GM12878 (cell line): ENCODE measurements at regions not wholly inside any gene's neighbourhood (a gene's known extent, or its start where the extent isn't known, plus 50 kb on each side); places are given as distances from the start of the nearest gene placed in this dataset.

ENCODE experiments used
- ATAC-seq: fragments of 200-7000 bp; cut with Tn5 transposase; 3 replicates; pipeline ENCODE4 v1.9.1; 2020; ENCODE audit warnings: mild to moderate bottlenecking, moderate library complexity
- BruUV-seq: library from RNA; stranded (reverse); fragments of 400-500 nt; replicated peaks from 2 replicates; lab custom pipeline; 2021; lab: Mats Ljungman, UMichigan
- CTCF ChIA-PET: fragments of 300-600 bp; sonication (Branson Sonifier 250); formaldehyde crosslinking; extraction: SDS; loops from one replicate; lab custom pipeline; 2021; ENCODE audit warnings: inconsistent platforms; lab: Yijun Ruan, JAX
- POLR2A ChIA-PET: fragments of 350-600 bp; formaldehyde crosslinking; extraction: SDS; loops from one replicate; lab custom pipeline; 2021; ENCODE audit warnings: inconsistent platforms; lab: Charles Lee
- RAD21 ChIA-PET: fragments of 300-600 bp; sonication (Branson Sonifier 250); formaldehyde crosslinking; loops from one replicate; lab custom pipeline; 2023; ENCODE audit warnings: antibody characterized with exemption; ENCODE audit not compliant: unreplicated experiment; lab: Charles Lee
- SMC1A ChIA-PET: fragments of 300-600 bp; sonication (Branson Sonifier 250); formaldehyde crosslinking; loops from one replicate; lab custom pipeline; 2023; ENCODE audit not compliant: unreplicated experiment, uncharacterized antibody; lab: Charles Lee
- DNase-seq: peaks from one replicate; pipeline ENCODE4 v3.0.0-alpha.2; 2011; ENCODE audit warnings: low read depth, low spot score
- FAIRE-seq: peaks from 3 replicates; lab custom pipeline; 2011; peaks lifted over from hg19 to GRCh38; lab: Jason Lieb, UNC
- H2AFZ ChIP-seq: 2 replicates; pipeline ENCODE4 v1.6.0; 2011; ENCODE audit warnings: low read depth, low read length, control low read depth; ENCODE audit not compliant: control insufficient read depth
- H3K27ac ChIP-seq: 2 replicates; pipeline ENCODE4 v1.5.1; 2011; ENCODE audit warnings: control low read depth; ENCODE audit not compliant: control insufficient read depth, insufficient read depth
- H3K27me3 ChIP-seq, 2 experiments: replicated peaks in 1 of 2; 2 replicates each; pipeline versions ENCODE4 v1.6.0 to v1.6.1; 2011; ENCODE audit warnings: low read length in 1 of 2; ENCODE audit not compliant: control insufficient read depth in 2 of 2, insufficient read depth in 2 of 2
- H3K36me3 ChIP-seq, 2 experiments: 2 replicates each; pipeline ENCODE4 v1.5.1; 2011; ENCODE audit warnings: low read length in 1 of 2; ENCODE audit not compliant: control insufficient read depth in 2 of 2, insufficient read depth in 2 of 2
- H3K4me1 ChIP-seq: 2 replicates; pipeline ENCODE4 v1.6.1; 2011; ENCODE audit warnings: mild to moderate bottlenecking, low read length, moderate library complexity, mixed read lengths; ENCODE audit not compliant: control insufficient read depth, insufficient read depth
- H3K4me2 ChIP-seq: 2 replicates; pipeline ENCODE4 v1.6.0; 2011; ENCODE audit warnings: control low read depth; ENCODE audit not compliant: control insufficient read depth, insufficient read depth
- H3K4me3 ChIP-seq: fragments of 200-600 bp; sonication (generic); 2 replicates; pipeline ENCODE4 v1.5.1; 2016
- H3K79me2 ChIP-seq: 2 replicates; pipeline ENCODE4 v1.6.0; 2011; ENCODE audit warnings: low read length; ENCODE audit not compliant: control insufficient read depth, insufficient read depth
- H3K9ac ChIP-seq: 2 replicates; pipeline ENCODE4 v1.8.0; 2011; ENCODE audit warnings: low read length, control low read depth, mixed read lengths; ENCODE audit not compliant: control insufficient read depth, insufficient read depth
- H3K9me3 ChIP-seq: replicated peaks from 3 replicates; pipeline ENCODE4 v1.5.1; 2011; ENCODE audit warnings: mild to moderate bottlenecking, low read length; ENCODE audit not compliant: control insufficient read depth, insufficient read depth
- H4K20me1 ChIP-seq: 2 replicates; pipeline ENCODE4 v1.6.0; 2011; ENCODE audit not compliant: control insufficient read depth, insufficient read depth
- ASH2L ChIP-seq: fragments of 300-600, 200-600 bp; sonication (generic); IDR thresholded peaks from 2 replicates; pipeline ENCODE4 v1.6.1; 2017; ENCODE audit warnings: low read depth, mild to moderate bottlenecking, borderline replicate concordance
- BHLHE40 ChIP-seq, 2 experiments: fragments of 450-650 bp in 1 of 2; IDR thresholded peaks; 2 replicates each; pipeline ENCODE4 v1.6.1; 2011 to 2017; ENCODE audit warnings: low read depth in 2 of 2, borderline replicate concordance in 1 of 2, improper control_type of control experiment in 1 of 2, low read length in 1 of 2, mild to moderate bottlenecking in 1 of 2
- GABPA ChIP-seq: IDR thresholded peaks from 2 replicates; pipeline ENCODE4 v1.6.1; 2014; ENCODE audit warnings: antibody characterized with exemption, low read depth, mild to moderate bottlenecking, inconsistent platforms
- GATAD2B ChIP-seq: fragments of 450-650 bp; conservative IDR thresholded peaks from 2 replicates; pipeline ENCODE4 v1.6.1; 2017; ENCODE audit warnings: low read depth, mild to moderate bottlenecking, moderate library complexity
- HDAC2 ChIP-seq: fragments of 200-600 bp; sonication (generic); IDR thresholded peaks from 2 replicates; pipeline ENCODE4 v1.6.1; 2017
- IKZF2 ChIP-seq, 2 experiments: fragments of 450-650 bp; IDR thresholded peaks; 2 replicates each; pipeline ENCODE4 v1.6.1; 2017; ENCODE audit warnings: mild to moderate bottlenecking in 2 of 2, moderate library complexity in 2 of 2
- MEF2B ChIP-seq: fragments of 450-650 bp; IDR thresholded peaks from 2 replicates; pipeline ENCODE4 v1.6.1; 2018; ENCODE audit warnings: mild to moderate bottlenecking, moderate library complexity; ENCODE audit not compliant: partially characterized antibody, poor library complexity, severe bottlenecking
- MTA3 ChIP-seq: IDR thresholded peaks from 2 replicates; pipeline ENCODE4 v1.6.1; 2012; ENCODE audit warnings: low read length, inconsistent platforms, borderline replicate concordance
- SIN3A ChIP-seq: IDR thresholded peaks from 2 replicates; pipeline ENCODE4 v1.6.1; 2012; ENCODE audit warnings: low read depth, low read length, improper control_type of control experiment
- SRF ChIP-seq, 2 experiments: IDR thresholded peaks; 2 replicates each; pipeline ENCODE4 v1.6.1; 2011; ENCODE audit warnings: low read depth in 2 of 2, low read length in 2 of 2, mild to moderate bottlenecking in 1 of 2, moderate library complexity in 1 of 2
- WRNIP1 ChIP-seq: IDR thresholded peaks from 2 replicates; pipeline ENCODE4 v1.6.1; 2011; ENCODE audit warnings: low read depth, low read length, improper control_type of control experiment, borderline replicate concordance
- WGBS: methylation state at CpG from one replicate; pipeline ENCODE4 v1.1.6; 2016; ENCODE audit warnings: low lambda C conversion rate; ENCODE audit not compliant: insufficient replicate concordance, insufficient coverage; ENCODE audit errors: missing lambda C conversion rate; 5-methylcytosine and 5-hydroxymethylcytosine counted together
- in situ Hi-C: fragments of 300-500 bp; cut with MboI; formaldehyde crosslinking; loops from 9 replicates; pipeline ENCODE4 v1.14.3; 2018; ENCODE audit warnings: mixed read lengths
- intact Hi-C: fragments of 100-400 bp; cut with micrococcal nuclease; formaldehyde crosslinking; loops from one replicate; pipeline ENCODE4 v1.14.2; 2022; ENCODE audit not compliant: unreplicated experiment
- TF ChIP-seq, protein P1 (sequence below): fragments of 150-350 bp; IDR thresholded peaks from 2 replicates; pipeline ENCODE4 v1.6.1; 2014; ENCODE audit warnings: mild to moderate bottlenecking, low read depth, low read length
- TF ChIP-seq, protein P2 (sequence below): IDR thresholded peaks from 2 replicates; pipeline ENCODE4 v1.6.1; 2012; ENCODE audit warnings: improper control_type of control experiment, low read depth, low read length; ENCODE audit not compliant: insufficient replicate concordance

DNA sequence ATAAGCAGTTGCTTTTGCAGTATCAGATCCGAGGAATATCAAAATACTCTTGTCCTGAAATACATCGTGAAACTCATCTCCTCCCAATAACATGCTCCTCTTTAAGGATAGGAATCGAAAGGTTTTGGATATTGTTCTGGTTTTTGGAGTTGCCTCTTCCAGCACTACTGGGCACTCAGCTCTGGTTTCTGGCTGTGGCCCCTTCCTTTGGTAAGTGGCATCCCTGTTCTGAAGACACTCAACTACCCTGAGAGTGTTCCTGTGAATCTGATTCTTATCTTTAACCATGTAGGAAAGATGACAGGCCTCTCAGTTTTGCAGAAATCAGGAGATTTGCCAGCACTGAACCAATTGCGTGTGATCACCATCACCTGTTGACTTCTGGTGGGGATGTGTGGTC, 327.5 kb upstream of the TBL1XR1 start:
- TF ChIP-seq BHLHE40 (IDR thresholded peaks at IDR 0.05; ENCODE audit: borderline replicate concordance in 1 of 2, low read depth in 2 of 2, low read length in 1 of 2) (no peak), IKZF2 (IDR thresholded peaks at IDR 0.05) (no peak), GABPA (no peak), GATAD2B (no peak), HDAC2 (no peak), SRF (IDR thresholded peaks at IDR 0.05; ENCODE audit: low read depth in 2 of 2, low read length in 2 of 2) (no peak), ASH2L (no peak), MTA3 (no peak), WRNIP1 (no peak), MEF2B (no peak), SIN3A (no peak)
- TF ChIP-seq, protein P1, sequence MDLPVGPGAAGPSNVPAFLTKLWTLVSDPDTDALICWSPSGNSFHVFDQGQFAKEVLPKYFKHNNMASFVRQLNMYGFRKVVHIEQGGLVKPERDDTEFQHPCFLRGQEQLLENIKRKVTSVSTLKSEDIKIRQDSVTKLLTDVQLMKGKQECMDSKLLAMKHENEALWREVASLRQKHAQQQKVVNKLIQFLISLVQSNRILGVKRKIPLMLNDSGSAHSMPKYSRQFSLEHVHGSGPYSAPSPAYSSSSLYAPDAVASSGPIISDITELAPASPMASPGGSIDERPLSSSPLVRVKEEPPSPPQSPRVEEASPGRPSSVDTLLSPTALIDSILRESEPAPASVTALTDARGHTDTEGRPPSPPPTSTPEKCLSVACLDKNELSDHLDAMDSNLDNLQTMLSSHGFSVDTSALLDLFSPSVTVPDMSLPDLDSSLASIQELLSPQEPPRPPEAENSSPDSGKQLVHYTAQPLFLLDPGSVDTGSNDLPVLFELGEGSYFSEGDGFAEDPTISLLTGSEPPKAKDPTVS = no peak
- TF ChIP-seq, protein P2, sequence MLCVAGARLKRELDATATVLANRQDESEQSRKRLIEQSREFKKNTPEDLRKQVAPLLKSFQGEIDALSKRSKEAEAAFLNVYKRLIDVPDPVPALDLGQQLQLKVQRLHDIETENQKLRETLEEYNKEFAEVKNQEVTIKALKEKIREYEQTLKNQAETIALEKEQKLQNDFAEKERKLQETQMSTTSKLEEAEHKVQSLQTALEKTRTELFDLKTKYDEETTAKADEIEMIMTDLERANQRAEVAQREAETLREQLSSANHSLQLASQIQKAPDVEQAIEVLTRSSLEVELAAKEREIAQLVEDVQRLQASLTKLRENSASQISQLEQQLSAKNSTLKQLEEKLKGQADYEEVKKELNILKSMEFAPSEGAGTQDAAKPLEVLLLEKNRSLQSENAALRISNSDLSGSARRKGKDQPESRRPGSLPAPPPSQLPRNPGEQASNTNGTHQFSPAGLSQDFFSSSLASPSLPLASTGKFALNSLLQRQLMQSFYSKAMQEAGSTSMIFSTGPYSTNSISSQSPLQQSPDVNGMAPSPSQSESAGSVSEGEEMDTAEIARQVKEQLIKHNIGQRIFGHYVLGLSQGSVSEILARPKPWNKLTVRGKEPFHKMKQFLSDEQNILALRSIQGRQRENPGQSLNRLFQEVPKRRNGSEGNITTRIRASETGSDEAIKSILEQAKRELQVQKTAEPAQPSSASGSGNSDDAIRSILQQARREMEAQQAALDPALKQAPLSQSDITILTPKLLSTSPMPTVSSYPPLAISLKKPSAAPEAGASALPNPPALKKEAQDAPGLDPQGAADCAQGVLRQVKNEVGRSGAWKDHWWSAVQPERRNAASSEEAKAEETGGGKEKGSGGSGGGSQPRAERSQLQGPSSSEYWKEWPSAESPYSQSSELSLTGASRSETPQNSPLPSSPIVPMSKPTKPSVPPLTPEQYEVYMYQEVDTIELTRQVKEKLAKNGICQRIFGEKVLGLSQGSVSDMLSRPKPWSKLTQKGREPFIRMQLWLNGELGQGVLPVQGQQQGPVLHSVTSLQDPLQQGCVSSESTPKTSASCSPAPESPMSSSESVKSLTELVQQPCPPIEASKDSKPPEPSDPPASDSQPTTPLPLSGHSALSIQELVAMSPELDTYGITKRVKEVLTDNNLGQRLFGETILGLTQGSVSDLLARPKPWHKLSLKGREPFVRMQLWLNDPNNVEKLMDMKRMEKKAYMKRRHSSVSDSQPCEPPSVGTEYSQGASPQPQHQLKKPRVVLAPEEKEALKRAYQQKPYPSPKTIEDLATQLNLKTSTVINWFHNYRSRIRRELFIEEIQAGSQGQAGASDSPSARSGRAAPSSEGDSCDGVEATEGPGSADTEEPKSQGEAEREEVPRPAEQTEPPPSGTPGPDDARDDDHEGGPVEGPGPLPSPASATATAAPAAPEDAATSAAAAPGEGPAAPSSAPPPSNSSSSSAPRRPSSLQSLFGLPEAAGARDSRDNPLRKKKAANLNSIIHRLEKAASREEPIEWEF = no peak
- TF ChIP-seq, all 136 proteins: peak for 0
- 42% methylated on average over 4 of the region's 4 CpGs for WGBS
- SMC1A ChIA-PET = no interaction called here
- POLR2A ChIA-PET = no interaction called here
- Histone ChIP-seq H3K36me3 (no peaks in the 10 kb centered on the region), H3K4me1 (no peaks in the 10 kb centered on the region), H3K27me3 (no peaks in the 10 kb centered on the region), H3K4me2 (no peak overlapping the region), H3K79me2 (no peaks in the 10 kb centered on the region), H3K9ac (no peak overlapping the region), H2AFZ (no peak overlapping the region), H3K4me3 (no peak overlapping the region), H4K20me1 (no peaks in the 10 kb centered on the region), H3K9me3 (no peaks in the 10 kb centered on the region), H3K27ac (no peak overlapping the region)
- BruUV-seq = no TSS peak
- ATAC-seq (no peak), FAIRE-seq (no peak), DNase-seq (no peak)
- intact Hi-C loops (no loop called here), in situ Hi-C loops (no loop called here)
- RAD21 ChIA-PET = interaction anchor here (1.1 kb wide), 1 partner anchor 474 kb away, joined by 3 read pairs; no protein-coding TSS in a partner anchor
- CTCF ChIA-PET = no interaction called here
